Neuronal stem cell (in vitro differentiated cells): ENCODE measurements at regions not wholly inside any gene's neighbourhood (a gene's known extent, or its start where the extent isn't known, plus 50 kb on each side); places are given as distances from the start of the nearest gene placed in this dataset.

ENCODE experiments used
- DNase-seq: peaks from one replicate; pipeline ENCODE4 v3.0.0-alpha.2; 2013; ENCODE audit warnings: low spot score
- H2AFZ ChIP-seq: one replicate; pipeline ENCODE4 v1.6.1; 2013; ENCODE audit warnings: mild to moderate bottlenecking, low read length, inconsistent platforms
- H2AK5ac ChIP-seq: 2 replicates; pipeline ENCODE4 v1.6.1; 2013; ENCODE audit warnings: low read depth, mild to moderate bottlenecking, inconsistent platforms, low read length, moderate library complexity, mixed read lengths
- H2BK120ac ChIP-seq: 2 replicates; pipeline ENCODE4 v1.6.1; 2013; ENCODE audit warnings: low read depth, mild to moderate bottlenecking, inconsistent platforms, low read length, moderate library complexity, mixed read lengths
- H2BK12ac ChIP-seq: one replicate; pipeline ENCODE4 v1.6.1; 2013; ENCODE audit warnings: low read length, inconsistent platforms
- H2BK15ac ChIP-seq: 2 replicates; pipeline ENCODE4 v1.6.1; 2013; ENCODE audit warnings: mild to moderate bottlenecking, low read length, inconsistent platforms, mixed read lengths
- H2BK5ac ChIP-seq: one replicate; pipeline ENCODE4 v1.6.1; 2013; ENCODE audit warnings: inconsistent platforms, mild to moderate bottlenecking, low read length, moderate library complexity
- H3K14ac ChIP-seq: one replicate; pipeline ENCODE4 v1.6.1; 2013; ENCODE audit warnings: low read length, inconsistent platforms
- H3K18ac ChIP-seq: 2 replicates; pipeline ENCODE4 v1.6.1; 2013; ENCODE audit warnings: low read length, inconsistent platforms
- H3K23ac ChIP-seq: 2 replicates; pipeline ENCODE4 v1.6.1; 2013; ENCODE audit warnings: low read depth, mild to moderate bottlenecking, mixed read lengths, low read length, inconsistent platforms; ENCODE audit not compliant: poor library complexity
- H3K27ac ChIP-seq: replicated peaks from 3 replicates; pipeline ENCODE4 v1.5.1; 2013; ENCODE audit warnings: low read length, inconsistent platforms
- H3K27me3 ChIP-seq, 3 experiments: 2 replicates each; pipeline ENCODE4 v1.6.1; 2013; ENCODE audit warnings: low read length in 3 of 3, mild to moderate bottlenecking in 2 of 3, inconsistent platforms in 1 of 3, low read depth in 1 of 3, mixed read lengths in 1 of 3, moderate library complexity in 1 of 3; ENCODE audit not compliant: control insufficient read depth in 3 of 3, insufficient read depth in 3 of 3
- H3K36me3 ChIP-seq, 2 donors: replicated peaks in 1 of 2; 2 replicates each; pipeline ENCODE4 v1.6.1; 2013; ENCODE audit warnings: low read length in 2 of 2; ENCODE audit not compliant: control insufficient read depth in 2 of 2, insufficient read depth in 2 of 2
- H3K4ac ChIP-seq: 2 replicates; pipeline ENCODE4 v1.6.1; 2013; ENCODE audit warnings: inconsistent platforms, mild to moderate bottlenecking, low read length, moderate library complexity
- H3K4me1 ChIP-seq, 2 donors: 1 replicate in 1 of 2; 2 replicates in 1 of 2; pipeline ENCODE4 v1.6.1; 2013; ENCODE audit warnings: low read length in 2 of 2, low read depth in 1 of 2; ENCODE audit not compliant: control insufficient read depth in 2 of 2, insufficient read depth in 1 of 2
- H3K4me2 ChIP-seq: one replicate; pipeline ENCODE4 v1.6.1; 2013; ENCODE audit warnings: mild to moderate bottlenecking, low read length, inconsistent platforms; ENCODE audit not compliant: insufficient read depth, poor library complexity, severe bottlenecking
- H3K4me3 ChIP-seq, 2 donors: 2 replicates each; pipeline ENCODE4 v1.5.1; 2013; ENCODE audit warnings: low read length in 2 of 2, mild to moderate bottlenecking in 2 of 2, inconsistent platforms in 1 of 2, moderate library complexity in 1 of 2
- H3K79me1 ChIP-seq: one replicate; pipeline ENCODE4 v1.6.1; 2013; ENCODE audit warnings: low read depth, mild to moderate bottlenecking, inconsistent platforms, low read length, moderate library complexity
- H3K9ac ChIP-seq: one replicate; pipeline ENCODE4 v1.6.1; 2013; ENCODE audit warnings: mild to moderate bottlenecking, low read depth, low read length, inconsistent platforms; ENCODE audit not compliant: poor library complexity
- H3K9me3 ChIP-seq, 2 donors: replicated peaks in 1 of 2; 2 replicates each; pipeline versions ENCODE3 to v1.6.1; 2013; ENCODE audit warnings: low read length in 2 of 2, mild to moderate bottlenecking in 2 of 2, inconsistent platforms in 1 of 2, low read depth in 1 of 2, mixed read lengths in 1 of 2, moderate library complexity in 1 of 2; ENCODE audit not compliant: control insufficient read depth in 2 of 2, insufficient read depth in 1 of 2
- H4K8ac ChIP-seq: one replicate; pipeline ENCODE4 v1.6.1; 2013; ENCODE audit warnings: low read depth, mild to moderate bottlenecking, inconsistent platforms, low read length, moderate library complexity
- H4K91ac ChIP-seq: one replicate; pipeline ENCODE4 v1.6.1; 2013; ENCODE audit warnings: low read length, low read depth, mild to moderate bottlenecking, inconsistent platforms; ENCODE audit not compliant: poor library complexity
- WGBS, 2 donors: extraction: QIAGEN DNeasy Blood & Tissue Kit; methylation state at CpG; one replicate each; pipeline ENCODE4 v1.1.7; 2013; ENCODE audit warnings: missing lambda C conversion rate in 2 of 2, mixed read lengths in 1 of 2; ENCODE audit not compliant: insufficient read length in 2 of 2, insufficient replicate concordance in 1 of 2; ENCODE audit errors: extremely low coverage in 2 of 2; 5-methylcytosine and 5-hydroxymethylcytosine counted together

- Histone ChIP-seq H3K18ac (no peak overlapping the region), H4K8ac (no peak overlapping the region), H3K14ac (no peak overlapping the region), H2AFZ (no peak overlapping the region), H3K9ac (no peak overlapping the region), H3K36me3 (no peaks in the 10 kb centered on the region), H2BK12ac (no peak overlapping the region), H3K9me3 (peaks cover 1 to 22% of the 10 kb centered on the region in 2 donors), H3K79me1 (no peaks in the 10 kb centered on the region), H3K27me3 (no peaks in the 10 kb centered on the region), H3K27ac (no peak overlapping the region), H2BK120ac (no peak overlapping the region), H3K4me3 (no peak overlapping the region), H2AK5ac (no peak overlapping the region), H2BK15ac (no peak overlapping the region), H4K91ac (no peak overlapping the region), H3K23ac (no peak overlapping the region), H3K4ac (no peak overlapping the region), H2BK5ac (no peak overlapping the region), H3K4me2 (no peak overlapping the region), H3K4me1 (no peaks in the 10 kb centered on the region)
- WGBS, 2 donors, result no CpG with 5 or more reads among the region's 3 CpGs
- no peak for DNase-seq
Measured at GRCh38 chr15:95422255-95422654, 908.2 kb upstream of the NR2F2 start.

- H2BK12ac ChIP-seq, result no peak overlapping the region
- H2BK15ac ChIP-seq, result no peak overlapping the region
- H2BK120ac ChIP-seq, result no peak overlapping the region
- H3K36me3 ChIP-seq, result no peaks in the 10 kb centered on the region
- no CpG with 5 or more reads among the region's 1 CpG for WGBS, 2 donors
- H2BK5ac ChIP-seq, result no peak overlapping the region
- H3K79me1 ChIP-seq, result no peaks in the 10 kb centered on the region
- H3K4me1 ChIP-seq, result no peaks in the 10 kb centered on the region
- H3K14ac ChIP-seq, result no peak overlapping the region
- H3K27me3 ChIP-seq, result no peaks in the 10 kb centered on the region
- no peak overlapping the region for H3K9ac ChIP-seq
- H3K18ac ChIP-seq, result no peak overlapping the region
- H3K23ac ChIP-seq, result no peak overlapping the region
- no peak overlapping the region for H3K4me3 ChIP-seq
- no peak overlapping the region for H3K4me2 ChIP-seq
- H4K8ac ChIP-seq, result no peak overlapping the region
- H2AFZ ChIP-seq, result no peak overlapping the region
- H3K27ac ChIP-seq, result no peak overlapping the region
- peaks cover 1 to 19% of the 10 kb centered on the region in 2 donors for H3K9me3 ChIP-seq
- H3K4ac ChIP-seq, result no peak overlapping the region
- DNase-seq, result no peak
- no peak overlapping the region for H2AK5ac ChIP-seq
- no peak overlapping the region for H4K91ac ChIP-seq
Measured at GRCh38 chr15:95425859-95426258, 904.6 kb upstream of the NR2F2 start.

- H3K27ac ChIP-seq, result no peak overlapping the region
Measured at GRCh38 chr15:95429345-95429744, 901.2 kb upstream of the NR2F2 start.

GRCh38 chr15:95431518-95431917, 899.0 kb upstream of the NR2F2 start:
- no peaks in the 10 kb centered on the region for H3K79me1 ChIP-seq
- no peak overlapping the region for H4K91ac ChIP-seq
- no peak overlapping the region for H3K9ac ChIP-seq
- no peak for DNase-seq
- peaks cover 0 to 2% of the 10 kb centered on the region in 2 donors for H3K9me3 ChIP-seq
- H3K14ac ChIP-seq, result no peak overlapping the region
- H3K27me3 ChIP-seq, result no peaks in the 10 kb centered on the region
- no peak overlapping the region for H4K8ac ChIP-seq
- H2AFZ ChIP-seq, result no peak overlapping the region
- H3K36me3 ChIP-seq, result no peaks in the 10 kb centered on the region
- no peak overlapping the region for H3K23ac ChIP-seq
- H2AK5ac ChIP-seq, result no peak overlapping the region
- H3K4me1 ChIP-seq, result no peaks in the 10 kb centered on the region
- H3K27ac ChIP-seq, result no peak overlapping the region
- H3K4me2 ChIP-seq, result no peak overlapping the region
- H3K4me3 ChIP-seq, result no peak overlapping the region
- H2BK5ac ChIP-seq, result no peak overlapping the region
- WGBS, 2 donors, result no CpG with 5 or more reads among the region's 1 CpG
- no peak overlapping the region for H2BK12ac ChIP-seq
- H2BK15ac ChIP-seq, result no peak overlapping the region
- no peak overlapping the region for H3K4ac ChIP-seq
- no peak overlapping the region for H2BK120ac ChIP-seq
- no peak overlapping the region for H3K18ac ChIP-seq

More at GRCh38 chr15:95429345-95429744, 901.2 kb upstream of the NR2F2 start:
- Histone ChIP-seq H4K8ac (no peak overlapping the region), H3K9ac (no peak overlapping the region), H3K36me3 (no peaks in the 10 kb centered on the region), H3K4me1 (no peaks in the 10 kb centered on the region), H4K91ac (no peak overlapping the region), H3K4me3 (no peak overlapping the region), H2BK12ac (no peak overlapping the region), H2AFZ (peak overlapping the region; percentile 47), H3K79me1 (no peaks in the 10 kb centered on the region), H2BK5ac (no peak overlapping the region), H3K18ac (no peak overlapping the region), H3K4ac (no peak overlapping the region), H2BK15ac (no peak overlapping the region), H3K14ac (no peak overlapping the region), H3K27me3 (no peaks in the 10 kb centered on the region), H2AK5ac (no peak overlapping the region), H3K23ac (no peak overlapping the region), H3K9me3 (peaks cover 1 to 7% of the 10 kb centered on the region in 2 donors), H2BK120ac (no peak overlapping the region), H3K4me2 (no peak overlapping the region)
- DNase-seq, result no peak
- WGBS, 2 donors, result no CpG with 5 or more reads among the region's 4 CpGs
